GM12878 (cell line): ENCODE measurements at regions not wholly inside any gene's neighbourhood (a gene's known extent, or its start where the extent isn't known, plus 50 kb on each side); places are given as distances from the start of the nearest gene placed in this dataset.

Source experiments
- ATAC-seq: fragments of 200-7000 bp; cut with Tn5 transposase; 3 replicates; pipeline ENCODE4 v1.9.1; 2020; ENCODE audit warnings: mild to moderate bottlenecking, moderate library complexity
- BruUV-seq: library from RNA; stranded (reverse); fragments of 400-500 nt; replicated peaks from 2 replicates; lab custom pipeline; 2021; lab: Mats Ljungman, UMichigan
- CTCF ChIA-PET: fragments of 300-600 bp; sonication (Branson Sonifier 250); formaldehyde crosslinking; extraction: SDS; loops from one replicate; lab custom pipeline; 2021; ENCODE audit warnings: inconsistent platforms; lab: Yijun Ruan, JAX
- POLR2A ChIA-PET: fragments of 350-600 bp; formaldehyde crosslinking; extraction: SDS; loops from one replicate; lab custom pipeline; 2021; ENCODE audit warnings: inconsistent platforms; lab: Charles Lee
- RAD21 ChIA-PET: fragments of 300-600 bp; sonication (Branson Sonifier 250); formaldehyde crosslinking; loops from one replicate; lab custom pipeline; 2023; ENCODE audit warnings: antibody characterized with exemption; ENCODE audit not compliant: unreplicated experiment; lab: Charles Lee
- SMC1A ChIA-PET: fragments of 300-600 bp; sonication (Branson Sonifier 250); formaldehyde crosslinking; loops from one replicate; lab custom pipeline; 2023; ENCODE audit not compliant: unreplicated experiment, uncharacterized antibody; lab: Charles Lee
- DNase-seq: peaks from one replicate; pipeline ENCODE4 v3.0.0-alpha.2; 2011; ENCODE audit warnings: low read depth, low spot score
- FAIRE-seq: peaks from 3 replicates; lab custom pipeline; 2011; peaks lifted over from hg19 to GRCh38; lab: Jason Lieb, UNC
- H2AFZ ChIP-seq: 2 replicates; pipeline ENCODE4 v1.6.0; 2011; ENCODE audit warnings: low read depth, low read length, control low read depth; ENCODE audit not compliant: control insufficient read depth
- H3K27ac ChIP-seq: 2 replicates; pipeline ENCODE4 v1.5.1; 2011; ENCODE audit warnings: control low read depth; ENCODE audit not compliant: control insufficient read depth, insufficient read depth
- H3K27me3 ChIP-seq, 2 experiments: replicated peaks in 1 of 2; 2 replicates each; pipeline versions ENCODE4 v1.6.0 to v1.6.1; 2011; ENCODE audit warnings: low read length in 1 of 2; ENCODE audit not compliant: control insufficient read depth in 2 of 2, insufficient read depth in 2 of 2
- H3K36me3 ChIP-seq, 2 experiments: 2 replicates each; pipeline ENCODE4 v1.5.1; 2011; ENCODE audit warnings: low read length in 1 of 2; ENCODE audit not compliant: control insufficient read depth in 2 of 2, insufficient read depth in 2 of 2
- H3K4me1 ChIP-seq: 2 replicates; pipeline ENCODE4 v1.6.1; 2011; ENCODE audit warnings: mild to moderate bottlenecking, low read length, moderate library complexity, mixed read lengths; ENCODE audit not compliant: control insufficient read depth, insufficient read depth
- H3K4me2 ChIP-seq: 2 replicates; pipeline ENCODE4 v1.6.0; 2011; ENCODE audit warnings: control low read depth; ENCODE audit not compliant: control insufficient read depth, insufficient read depth
- H3K4me3 ChIP-seq: fragments of 200-600 bp; sonication (generic); 2 replicates; pipeline ENCODE4 v1.5.1; 2016
- H3K79me2 ChIP-seq: 2 replicates; pipeline ENCODE4 v1.6.0; 2011; ENCODE audit warnings: low read length; ENCODE audit not compliant: control insufficient read depth, insufficient read depth
- H3K9ac ChIP-seq: 2 replicates; pipeline ENCODE4 v1.8.0; 2011; ENCODE audit warnings: low read length, control low read depth, mixed read lengths; ENCODE audit not compliant: control insufficient read depth, insufficient read depth
- H3K9me3 ChIP-seq: replicated peaks from 3 replicates; pipeline ENCODE4 v1.5.1; 2011; ENCODE audit warnings: mild to moderate bottlenecking, low read length; ENCODE audit not compliant: control insufficient read depth, insufficient read depth
- H4K20me1 ChIP-seq: 2 replicates; pipeline ENCODE4 v1.6.0; 2011; ENCODE audit not compliant: control insufficient read depth, insufficient read depth
- ASH2L ChIP-seq: fragments of 300-600, 200-600 bp; sonication (generic); IDR thresholded peaks from 2 replicates; pipeline ENCODE4 v1.6.1; 2017; ENCODE audit warnings: low read depth, mild to moderate bottlenecking, borderline replicate concordance
- BCL11A ChIP-seq: IDR thresholded peaks from 2 replicates; pipeline ENCODE4 v1.6.1; 2011; ENCODE audit warnings: low read depth, low read length
- CEBPB ChIP-seq, 2 experiments: fragments of 150-350 bp in 1 of 2; IDR thresholded peaks; 2 replicates each; pipeline ENCODE4 v1.6.1; 2012 to 2014; ENCODE audit warnings: low read depth in 2 of 2, low read length in 2 of 2, borderline replicate concordance in 1 of 2, inconsistent platforms in 1 of 2
- E2F4 ChIP-seq: IDR thresholded peaks from 2 replicates; pipeline ENCODE4 v1.6.1; 2012; ENCODE audit warnings: low read depth, low read length, improper control_type of control experiment
- HCFC1 ChIP-seq: fragments of 150-350 bp; IDR thresholded peaks from 2 replicates; pipeline ENCODE4 v1.6.1; 2014; ENCODE audit warnings: low read length
- NBN ChIP-seq: fragments of 450-650 bp; IDR thresholded peaks from 2 replicates; pipeline ENCODE4 v1.6.1; 2016
- NR2C2 ChIP-seq: IDR thresholded peaks from 2 replicates; pipeline ENCODE4 v1.6.1; 2011; ENCODE audit warnings: borderline replicate concordance, low read depth; ENCODE audit not compliant: control insufficient read depth, insufficient read length
- PAX5 ChIP-seq: IDR thresholded peaks from 2 replicates; pipeline ENCODE4 v1.6.1; 2011; ENCODE audit warnings: low read depth, low read length, borderline replicate concordance
- PML ChIP-seq: IDR thresholded peaks from 2 replicates; pipeline ENCODE4 v1.6.1; 2012; ENCODE audit warnings: low read length, inconsistent platforms
- POU2F2 ChIP-seq: IDR thresholded peaks from 3 replicates; pipeline ENCODE4 v1.6.1; 2011; ENCODE audit warnings: low read depth, mild to moderate bottlenecking, low read length, borderline replicate concordance
- RELB ChIP-seq: fragments of 450-650 bp; IDR thresholded peaks from 2 replicates; pipeline ENCODE4 v1.6.1; 2017; ENCODE audit warnings: low read depth, mild to moderate bottlenecking, moderate library complexity
- SIN3A ChIP-seq: IDR thresholded peaks from 2 replicates; pipeline ENCODE4 v1.6.1; 2012; ENCODE audit warnings: low read depth, low read length, improper control_type of control experiment
- SMARCA5 ChIP-seq: fragments of 450-650 bp; IDR thresholded peaks from 2 replicates; pipeline ENCODE4 v1.6.1; 2017; ENCODE audit warnings: mild to moderate bottlenecking
- STAT1 ChIP-seq: fragments of 450-650 bp; conservative IDR thresholded peaks from 2 replicates; pipeline ENCODE4 v1.6.1; 2014; ENCODE audit warnings: antibody characterized with exemption, mild to moderate bottlenecking
- TBL1XR1 ChIP-seq: IDR thresholded peaks from 2 replicates; pipeline ENCODE4 v1.6.1; 2012; ENCODE audit warnings: low read depth, low read length, improper control_type of control experiment
- TCF12 ChIP-seq: IDR thresholded peaks from 2 replicates; pipeline ENCODE4 v1.6.1; 2011; ENCODE audit warnings: low read depth, mild to moderate bottlenecking, low read length
- ZNF24 ChIP-seq: fragments of 450-650 bp; IDR thresholded peaks from 2 replicates; pipeline ENCODE4 v1.6.1; 2017; ENCODE audit warnings: antibody characterized with exemption, mild to moderate bottlenecking
- ZSCAN29 ChIP-seq: fragments of 450-650 bp; IDR thresholded peaks from 2 replicates; pipeline ENCODE4 v1.6.1; 2017; ENCODE audit warnings: mild to moderate bottlenecking, moderate library complexity
- WGBS: methylation state at CpG from one replicate; pipeline ENCODE4 v1.1.6; 2016; ENCODE audit warnings: low lambda C conversion rate; ENCODE audit not compliant: insufficient replicate concordance, insufficient coverage; ENCODE audit errors: missing lambda C conversion rate; 5-methylcytosine and 5-hydroxymethylcytosine counted together
- in situ Hi-C: fragments of 300-500 bp; cut with MboI; formaldehyde crosslinking; loops from 9 replicates; pipeline ENCODE4 v1.14.3; 2018; ENCODE audit warnings: mixed read lengths
- intact Hi-C: fragments of 100-400 bp; cut with micrococcal nuclease; formaldehyde crosslinking; loops from one replicate; pipeline ENCODE4 v1.14.2; 2022; ENCODE audit not compliant: unreplicated experiment

GRCh38 chr3:144462337-144462736, 490.7 kb downstream of the DIPK2A start:
- in situ Hi-C loops, result no loop called here
- ATAC-seq, result no peak
- CTCF ChIA-PET, result no interaction called here
- H3K27me3 ChIP-seq, result no peaks in the 10 kb centered on the region
- H3K36me3 ChIP-seq, result no peaks in the 10 kb centered on the region
- TF ChIP-seq BCL11A (no peak), TCF12 (no peak)
- TF ChIP-seq, all 136 proteins: peak for 0
- no peak overlapping the region for H3K27ac ChIP-seq
- SMC1A ChIA-PET, result no interaction called here
- no peak overlapping the region for H3K4me2 ChIP-seq
- H4K20me1 ChIP-seq, result no peaks in the 10 kb centered on the region
- POLR2A ChIA-PET, result no interaction called here
- FAIRE-seq (no peak), DNase-seq (no peak)
- H3K9me3 ChIP-seq, result no peaks in the 10 kb centered on the region
- RAD21 ChIA-PET, result no interaction called here
- no peak overlapping the region for H3K9ac ChIP-seq
- H3K79me2 ChIP-seq, result no peaks in the 10 kb centered on the region
- H3K4me3 ChIP-seq, result no peak overlapping the region
- H3K4me1 ChIP-seq, result no peaks in the 10 kb centered on the region
- no TSS peak for BruUV-seq
- no peak overlapping the region for H2AFZ ChIP-seq
- intact Hi-C loops, result no loop called here
- WGBS, result 30% methylated on average over 1 of the region's 1 CpG

GRCh38 chr3:144463911-144464310, 492.3 kb downstream of the DIPK2A start:
- no peaks in the 10 kb centered on the region for H3K79me2 ChIP-seq
- BruUV-seq, result no TSS peak
- H3K9ac ChIP-seq, result no peak overlapping the region
- H3K9me3 ChIP-seq, result no peaks in the 10 kb centered on the region
- H3K27me3 ChIP-seq, result no peaks in the 10 kb centered on the region
- FAIRE-seq, result no peak
- H3K4me3 ChIP-seq, result no peak overlapping the region
- H4K20me1 ChIP-seq, result no peaks in the 10 kb centered on the region
- in situ Hi-C loops (no loop called here), intact Hi-C loops (no loop called here)
- CTCF ChIA-PET, result no interaction called here
- POLR2A ChIA-PET, result no interaction called here
- 81% methylated on average over 3 of the region's 3 CpGs for WGBS
- RAD21 ChIA-PET, result no interaction called here
- SMC1A ChIA-PET, result interaction anchor here (1.3 kb wide), 1 partner anchor 492 kb away, joined by 3 read pairs; the partner anchor contains the start of gene DIPK2A
- H3K27ac ChIP-seq, result no peak overlapping the region
- H3K4me2 ChIP-seq, result no peak overlapping the region
- H3K4me1 ChIP-seq, result no peaks in the 10 kb centered on the region
- no peaks in the 10 kb centered on the region for H3K36me3 ChIP-seq
- ATAC-seq, result no peak
- TF ChIP-seq PAX5, result no peak
- TF ChIP-seq ZSCAN29, result no peak
- TF ChIP-seq SIN3A, result no peak
- TF ChIP-seq TCF12, result no peak
- no peak for TF ChIP-seq SMARCA5
- TF ChIP-seq POU2F2, result no peak
- no peak for TF ChIP-seq NR2C2
- TF ChIP-seq CEBPB (IDR thresholded peaks at IDR 0.05; ENCODE audit: borderline replicate concordance in 1 of 2, low read depth in 2 of 2, low read length in 2 of 2), result no peak
- no peak for TF ChIP-seq E2F4
- TF ChIP-seq STAT1, result no peak
- no peak for TF ChIP-seq RELB
- TF ChIP-seq ZNF24, result no peak
- no peak for TF ChIP-seq TBL1XR1
- TF ChIP-seq PML, result no peak
- TF ChIP-seq ASH2L, result no peak
- no peak for TF ChIP-seq NBN
- no peak for TF ChIP-seq HCFC1
- H2AFZ ChIP-seq, result no peak overlapping the region
- DNase-seq, result no peak
